Right hindlimb (tissue), 1 donor: ENCODE measurements at regions not wholly inside any gene's neighbourhood (a gene's known extent, or its start where the extent isn't known, plus 50 kb on each side); places are given as distances from the start of the nearest gene placed in this dataset.
"Not testable (repeated sequence)": the region's sequence is repeated elsewhere in the genome, so short reads cannot be mapped to it uniquely, and the experiment has no call there.

ENCODE experiments used
- DNase-seq: peaks from one replicate; pipeline ENCODE4 v3.0.0-alpha.2; 2018

DNA sequence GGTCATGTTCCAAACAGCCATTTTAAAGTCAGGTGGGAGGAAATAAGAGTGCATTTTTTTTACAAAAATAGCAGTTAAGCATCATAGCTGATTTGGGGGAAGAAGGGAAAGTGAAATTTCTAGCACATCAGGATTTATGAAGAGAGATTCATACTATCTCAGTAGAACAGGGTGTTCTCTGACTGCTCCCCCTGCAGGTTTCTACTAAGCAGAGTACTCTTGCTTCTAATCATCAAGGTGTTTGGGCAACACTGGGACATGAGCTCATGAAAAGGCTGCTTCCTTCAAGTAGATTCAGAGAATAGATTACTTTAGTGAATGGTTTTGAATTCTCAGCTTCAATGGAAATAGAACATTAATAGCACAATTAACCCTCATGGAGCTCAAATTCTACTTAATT, 591.4 kb upstream of the PCDH10 start:
- no peak for DNase-seq

DNA sequence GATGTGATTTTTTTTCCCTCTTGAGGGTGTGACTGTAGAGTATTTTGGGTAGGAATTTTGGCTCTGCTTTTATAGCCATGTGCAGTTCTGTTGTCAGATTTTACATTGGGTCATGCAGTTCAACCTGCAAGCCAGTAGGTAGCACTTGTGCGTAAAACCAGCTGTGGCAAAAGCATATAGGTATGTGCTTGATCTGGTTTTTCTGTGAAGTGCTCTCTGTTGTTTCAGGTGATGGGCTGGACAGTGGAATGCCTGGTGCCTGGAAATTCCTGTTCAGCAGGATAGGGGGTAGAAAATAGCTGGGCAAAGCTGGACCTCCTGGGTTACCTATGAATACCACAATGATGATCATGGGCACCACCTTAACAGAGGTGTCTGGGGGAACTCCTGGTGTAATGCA, 584.2 kb upstream of the PCDH10 start:
- DNase-seq: no peak

DNA sequence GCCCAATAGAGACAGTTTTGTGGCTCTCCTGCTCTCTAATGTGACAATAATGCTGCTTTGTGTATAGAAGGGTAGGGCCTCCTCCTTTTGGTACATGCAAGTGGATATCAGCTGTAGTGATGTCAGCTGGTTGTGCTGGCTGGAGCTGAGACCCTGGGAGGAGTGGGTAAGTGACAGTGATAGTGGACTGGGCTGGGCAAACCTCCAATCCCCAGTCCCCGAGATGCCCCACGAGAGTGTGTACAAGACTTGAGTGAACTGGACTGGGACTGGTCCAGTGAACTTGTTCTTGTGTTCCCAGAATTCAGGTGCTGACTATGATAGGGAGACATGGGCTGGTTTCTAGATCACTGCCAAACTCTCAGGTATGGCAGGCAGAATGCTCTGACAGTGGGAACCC, 583.6 kb upstream of the PCDH10 start:
- DNase-seq: no peak

DNA sequence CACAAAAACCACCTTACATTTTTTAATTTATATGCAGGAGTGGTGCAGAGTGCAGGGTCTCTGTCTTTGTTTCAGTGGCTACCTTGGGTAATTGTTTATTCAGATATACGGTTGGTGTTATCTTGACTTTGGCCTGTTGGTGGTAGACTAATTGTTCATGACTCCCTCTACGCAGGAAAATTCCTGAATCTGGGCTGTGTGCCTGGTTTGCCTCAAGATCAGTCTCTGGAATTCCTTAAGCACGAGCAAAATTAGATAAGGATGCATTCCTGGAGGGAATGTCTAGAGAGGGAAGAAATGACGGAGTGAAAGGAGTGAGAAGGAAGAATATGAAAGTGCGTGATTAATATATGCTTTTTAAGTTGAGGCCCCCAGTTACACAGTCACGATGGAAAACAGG, 576.9 kb upstream of the PCDH10 start:
- no peak for DNase-seq

DNA sequence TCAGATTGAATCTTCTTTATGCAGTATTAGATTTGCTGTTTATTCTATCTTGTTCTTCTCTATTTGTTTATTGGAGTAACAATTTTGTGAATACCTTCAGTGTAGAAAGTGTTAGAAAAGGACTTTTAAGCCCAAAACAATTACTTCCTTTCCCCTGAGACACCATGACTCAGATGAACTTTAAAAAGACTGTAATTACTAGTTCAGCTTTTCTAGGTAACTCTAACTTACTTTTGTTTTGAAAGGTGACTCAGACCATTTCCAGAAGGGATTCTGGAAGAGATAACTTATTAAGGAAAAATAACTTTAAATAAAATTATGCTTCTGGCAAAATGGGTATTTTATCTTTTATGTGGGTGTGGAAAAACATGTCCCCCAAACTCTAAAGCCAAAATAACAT, 561.5 kb upstream of the PCDH10 start:
- DNase-seq: no peak

DNA sequence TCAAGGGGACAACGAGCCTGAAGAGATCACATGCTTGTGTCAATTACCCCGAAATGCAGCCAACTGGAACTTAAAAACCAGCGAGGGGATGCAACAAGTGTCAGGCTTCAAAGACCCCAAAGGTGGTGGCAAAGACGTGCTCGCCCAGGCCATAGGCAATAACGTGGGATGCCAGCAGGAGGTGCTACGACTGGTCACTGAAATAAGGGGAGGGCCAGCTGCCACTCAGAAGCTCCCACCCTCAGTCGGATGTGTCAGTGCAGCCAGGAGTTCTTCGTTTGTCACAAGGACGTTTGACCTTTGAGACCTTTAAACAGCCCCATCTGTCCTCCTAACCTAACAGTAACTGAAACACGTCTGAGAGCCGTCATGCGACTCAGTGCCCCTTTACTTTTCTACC, 556.8 kb upstream of the PCDH10 start:
- DNase-seq: no peak

DNA sequence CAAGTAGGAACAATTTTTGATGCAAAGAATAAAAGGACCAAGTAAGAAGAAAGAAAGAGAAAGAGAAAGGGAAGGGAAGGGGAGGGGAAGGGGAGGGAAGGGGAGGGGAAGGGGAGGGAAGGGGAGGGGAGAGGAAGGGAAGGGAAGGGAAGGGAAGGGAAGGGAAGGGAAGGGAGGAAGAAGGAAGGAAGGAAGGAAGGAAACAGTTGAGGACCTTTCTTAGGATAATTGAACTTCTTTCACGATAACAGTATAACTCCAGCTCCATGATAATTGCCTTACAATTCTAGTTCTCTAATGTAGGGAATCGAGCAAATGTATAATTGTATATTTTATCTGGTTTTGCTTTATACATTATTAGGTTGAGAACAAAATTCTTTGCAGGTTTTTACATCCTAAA, 556.2 kb upstream of the PCDH10 start:
- DNase-seq: no peak

DNA sequence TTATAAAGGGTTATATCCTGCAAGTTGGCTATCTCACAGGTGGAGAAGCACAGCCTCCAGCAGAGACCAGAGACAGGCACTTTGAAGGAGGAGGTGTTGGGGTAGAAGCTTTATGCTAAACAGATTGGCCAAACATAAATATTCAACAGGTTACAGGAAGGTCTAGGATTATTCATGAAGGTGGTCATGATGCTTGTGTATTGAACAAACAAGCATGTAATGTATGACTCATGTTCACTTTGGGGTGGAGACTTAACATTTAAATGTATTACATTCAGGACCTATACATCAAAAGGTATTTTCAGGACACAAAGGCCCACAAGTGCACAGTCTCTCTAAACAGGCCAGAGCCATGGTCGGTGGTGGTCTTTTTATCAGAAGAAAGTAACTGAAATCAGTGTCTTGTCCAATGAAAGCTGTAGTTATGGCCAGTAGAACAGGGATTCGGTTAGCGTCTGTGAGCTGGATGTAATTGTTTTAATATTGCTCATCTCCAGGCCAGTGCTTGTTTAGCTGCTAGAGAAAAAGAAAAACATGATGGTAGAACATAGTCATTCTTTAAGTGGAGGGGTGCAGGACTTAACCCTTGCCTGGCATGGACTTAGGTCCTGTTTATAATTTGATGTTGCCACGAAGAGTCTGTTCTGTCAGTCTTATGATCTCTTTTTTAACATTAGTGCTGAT, 555.2 kb upstream of the PCDH10 start:
- DNase-seq: no peak

DNA sequence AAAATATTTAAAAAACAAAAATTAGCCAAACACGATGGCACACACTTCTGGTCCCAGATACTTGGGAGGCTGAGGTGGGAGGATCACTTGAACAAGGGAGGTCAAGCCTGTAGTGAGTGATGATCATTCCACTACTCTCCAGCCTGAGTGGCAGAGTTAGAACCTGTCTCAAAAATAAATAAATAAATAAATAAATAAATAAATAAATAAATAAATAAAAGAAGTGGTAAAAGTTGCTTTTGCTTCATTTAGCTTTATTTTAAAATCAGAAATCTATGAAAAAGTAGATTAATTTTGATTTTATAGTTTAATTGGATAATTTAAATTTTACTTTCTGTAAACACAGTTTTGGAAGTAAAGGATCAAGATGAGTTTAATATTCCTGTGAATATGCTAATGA, 552.9 kb upstream of the PCDH10 start:
- DNase-seq: no peak

DNA sequence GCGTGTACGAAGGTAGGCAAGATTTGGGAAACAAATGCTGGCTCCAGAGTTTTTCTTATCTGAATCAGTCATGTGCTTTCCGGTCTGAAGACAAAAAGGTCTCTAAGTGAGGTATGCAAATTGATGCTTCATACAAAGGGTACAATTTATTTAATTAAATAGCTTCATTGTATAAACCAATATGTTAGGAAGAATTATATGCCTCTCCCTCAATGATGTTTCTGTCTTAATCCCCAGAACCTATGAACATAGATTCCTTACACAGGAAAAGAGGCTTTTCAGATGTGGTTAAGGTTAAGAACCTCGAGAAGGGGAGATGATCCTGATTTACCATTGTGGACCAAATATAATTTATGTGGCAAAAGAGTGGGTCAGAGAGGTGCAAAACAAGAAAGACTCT, 543.5 kb upstream of the PCDH10 start:
- no peak for DNase-seq

DNA sequence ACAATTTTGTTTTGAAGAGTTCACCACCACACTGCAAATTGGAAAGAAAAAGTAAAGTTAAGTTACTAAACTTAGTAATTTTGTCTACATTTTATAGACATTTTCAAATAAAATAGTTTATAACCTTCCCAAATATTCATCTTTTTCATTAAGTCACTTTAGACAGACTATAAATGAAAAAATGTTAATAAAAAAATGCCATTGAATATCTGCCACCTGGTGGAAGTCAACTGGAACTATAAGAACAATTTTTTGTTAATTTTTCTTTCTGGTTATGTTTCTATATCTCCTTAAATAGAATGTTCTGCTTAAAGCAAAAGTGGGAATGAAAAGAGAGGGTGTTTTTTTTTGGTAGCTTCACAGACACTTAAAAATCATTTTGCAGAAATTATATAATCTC, 534.4 kb upstream of the PCDH10 start:
- no peak for DNase-seq

DNA sequence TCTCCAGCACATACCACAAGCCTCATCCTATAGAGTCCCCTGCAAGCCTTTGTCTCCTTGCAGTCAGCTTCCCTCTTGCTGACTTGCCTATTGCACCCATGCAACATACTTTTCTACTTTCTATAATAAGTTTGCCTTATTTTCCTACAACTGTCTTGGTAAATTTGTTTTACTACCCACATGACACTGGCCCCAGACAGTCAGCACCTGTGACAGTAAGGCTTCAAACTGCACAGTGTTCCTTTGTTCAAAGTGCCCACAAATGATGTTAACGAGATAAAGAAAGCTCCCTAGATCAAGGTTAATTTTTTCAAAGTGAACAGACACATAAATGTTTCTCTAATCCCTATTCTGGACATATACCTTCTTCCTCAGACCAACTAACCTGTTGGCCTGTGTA, 529.1 kb upstream of the PCDH10 start:
- no peak for DNase-seq

DNA sequence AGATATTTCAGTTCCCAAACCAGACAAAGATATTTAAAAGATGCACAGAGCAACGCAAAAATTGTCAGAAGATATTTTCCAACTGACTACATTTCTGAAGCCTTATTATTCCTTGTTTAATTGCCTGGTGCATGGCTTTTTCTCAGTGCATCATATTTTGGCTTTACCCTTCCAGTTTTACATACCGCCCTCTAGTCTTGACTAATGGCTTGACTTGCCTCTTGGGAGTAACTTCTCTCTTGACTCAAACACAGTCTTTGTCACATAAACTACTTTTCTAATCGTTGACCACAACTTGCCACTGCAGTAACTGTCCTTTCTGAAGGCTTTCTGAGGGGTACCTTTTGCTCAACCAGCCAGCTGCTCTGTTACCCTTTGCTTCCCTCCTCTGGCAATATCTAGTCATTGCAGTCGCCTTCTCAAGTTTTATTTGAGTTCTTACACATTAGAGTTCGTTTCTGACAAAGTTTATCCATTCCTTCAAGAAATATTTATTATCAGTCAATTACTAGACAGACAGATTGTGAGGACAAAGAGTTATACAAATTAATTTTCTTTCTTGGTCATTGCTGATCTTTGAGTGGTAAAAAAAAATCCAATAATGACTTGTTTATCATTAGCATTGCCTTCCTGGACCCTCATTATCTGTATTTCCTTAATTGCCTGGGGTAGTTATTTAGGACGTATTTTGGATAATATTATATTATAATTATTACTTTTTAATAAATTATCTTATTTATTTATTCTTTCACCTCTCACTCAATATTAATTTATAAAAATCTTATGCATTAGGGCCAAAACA, 506.9 kb upstream of the PCDH10 start:
- peak; percentile 18 for DNase-seq

DNA sequence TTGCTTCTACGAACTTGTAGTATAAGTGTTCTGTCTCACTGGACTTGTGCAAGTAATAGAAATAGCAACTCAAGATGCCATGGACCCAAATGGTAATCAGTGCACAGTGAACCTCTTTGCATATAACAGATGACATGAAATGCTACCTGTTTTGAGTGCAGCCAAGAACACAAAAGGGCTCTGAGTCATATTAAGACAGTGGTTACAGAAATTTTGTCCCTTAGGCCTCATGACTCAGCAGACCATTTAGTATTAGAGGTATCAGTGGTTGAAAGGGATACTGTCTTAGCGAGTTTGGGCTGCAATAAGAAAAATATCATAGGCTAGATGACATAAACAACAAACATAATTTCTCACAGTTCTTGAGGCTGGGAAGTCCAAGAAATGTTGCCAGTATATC, 502.9 kb upstream of the PCDH10 start:
- DNase-seq: no peak

DNA sequence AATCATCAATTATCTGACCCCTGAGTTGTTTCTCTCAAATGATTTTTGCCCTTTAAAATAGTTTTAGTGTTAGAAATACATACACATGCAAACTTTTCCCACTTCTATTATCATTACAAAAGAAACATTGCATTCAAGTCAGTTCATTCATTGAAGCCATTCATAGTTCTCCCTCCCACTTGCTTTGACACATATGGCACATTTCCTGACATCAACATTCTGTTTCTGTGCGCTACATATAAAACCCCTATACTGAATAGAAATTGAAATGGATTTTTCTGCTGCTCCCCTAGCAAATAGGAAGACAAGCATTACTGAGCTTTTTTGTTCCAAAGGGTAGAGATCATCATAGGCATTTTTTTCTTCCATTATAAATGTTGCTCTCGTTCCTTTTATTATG, 497.9 kb upstream of the PCDH10 start:
- DNase-seq: no peak

DNA sequence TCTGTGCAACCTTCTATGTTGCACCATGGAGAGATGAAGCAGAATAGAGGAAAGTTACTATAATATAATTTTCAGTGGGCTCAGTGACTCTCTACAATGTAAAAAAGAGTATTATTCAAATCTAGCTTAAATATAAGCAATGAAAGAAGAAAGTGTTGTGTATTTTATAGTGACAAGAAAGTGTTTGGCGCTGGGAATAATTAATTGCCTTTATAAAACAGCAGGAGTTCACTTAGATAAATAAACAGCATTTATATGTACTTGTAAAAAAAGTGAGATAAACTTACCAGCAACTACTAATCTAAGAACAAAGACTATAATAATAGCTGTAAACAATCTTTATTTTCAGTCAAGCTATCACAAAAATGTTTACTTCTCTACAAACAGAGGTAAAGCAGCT, 488.9 kb upstream of the PCDH10 start:
- DNase-seq: no peak

DNA sequence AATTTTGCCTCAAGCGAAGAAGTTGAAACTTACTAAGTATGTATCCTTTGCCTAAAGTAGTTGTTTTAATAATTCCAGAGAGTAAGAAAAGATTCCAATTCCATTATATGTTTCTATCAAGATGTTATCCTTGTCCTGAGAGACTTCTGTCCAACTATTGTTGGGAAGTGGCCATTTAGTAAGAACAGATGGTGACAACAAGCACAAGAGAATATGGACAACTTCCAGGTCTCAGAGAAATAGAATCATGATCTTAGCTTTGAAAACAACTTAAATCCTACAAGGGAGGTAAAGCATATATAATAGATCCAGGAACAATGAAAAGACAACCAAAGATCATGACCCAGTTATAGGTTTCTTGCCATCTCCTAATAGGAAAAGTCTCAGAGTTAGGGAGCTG, 486.6 kb upstream of the PCDH10 start:
- no peak for DNase-seq

DNA sequence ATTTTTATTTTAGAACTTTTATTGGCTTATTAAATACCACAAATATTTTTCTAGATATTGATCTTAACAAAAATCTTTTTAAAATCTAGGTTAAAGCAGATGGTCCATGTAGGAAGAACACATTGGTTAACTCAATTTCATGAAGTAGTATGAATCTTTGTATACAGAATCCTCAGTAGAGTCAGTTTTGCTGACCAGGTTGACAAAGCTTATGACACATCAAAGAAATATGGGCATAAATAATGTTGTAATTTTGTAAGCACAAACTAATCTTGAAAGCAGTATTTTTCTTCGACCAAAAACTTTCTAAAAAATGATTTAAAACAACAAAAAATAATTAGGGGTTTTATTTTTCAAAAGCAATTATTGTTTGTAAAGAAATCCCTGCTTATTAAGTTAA, 479.3 kb upstream of the PCDH10 start:
- DNase-seq: no peak

DNA sequence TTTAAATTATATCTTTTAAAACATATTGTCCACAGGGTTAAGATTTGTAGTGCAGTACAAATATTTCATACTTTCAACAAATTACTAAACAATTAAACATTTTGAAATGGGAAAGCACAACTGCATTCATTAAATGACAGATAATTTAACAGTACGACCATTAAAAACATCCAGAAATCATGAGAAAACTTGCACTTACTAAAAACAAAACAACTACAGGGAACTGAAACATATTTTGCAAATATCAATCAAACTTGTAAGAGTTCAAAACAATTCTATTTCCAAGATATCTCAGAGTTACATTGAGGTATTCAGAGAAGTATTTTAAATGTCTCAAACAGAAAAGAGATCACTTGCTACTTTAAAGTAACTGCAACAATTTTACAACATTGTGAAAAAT, 478.5 kb upstream of the PCDH10 start:
- DNase-seq: no peak

DNA sequence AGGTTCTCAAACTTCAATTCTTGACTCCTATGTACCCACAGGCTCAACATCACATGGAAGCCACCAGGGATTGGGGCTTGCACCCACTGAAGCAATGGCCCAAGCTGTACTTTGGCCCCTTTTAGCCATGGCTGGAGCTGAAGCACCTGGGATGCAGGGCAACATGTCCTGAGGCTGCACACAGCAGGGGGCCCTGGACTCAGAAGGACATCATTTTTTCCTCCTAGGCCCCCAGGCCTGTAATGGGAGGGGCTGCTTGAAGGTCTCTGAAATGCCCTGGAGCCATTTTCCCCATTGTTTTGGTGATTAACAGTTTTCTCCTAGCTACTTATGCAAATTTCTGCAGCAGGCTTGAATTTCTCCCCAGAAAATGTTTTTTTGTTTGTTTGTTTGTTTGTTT, 465.1 kb upstream of the PCDH10 start:
- DNase-seq: no peak

DNA sequence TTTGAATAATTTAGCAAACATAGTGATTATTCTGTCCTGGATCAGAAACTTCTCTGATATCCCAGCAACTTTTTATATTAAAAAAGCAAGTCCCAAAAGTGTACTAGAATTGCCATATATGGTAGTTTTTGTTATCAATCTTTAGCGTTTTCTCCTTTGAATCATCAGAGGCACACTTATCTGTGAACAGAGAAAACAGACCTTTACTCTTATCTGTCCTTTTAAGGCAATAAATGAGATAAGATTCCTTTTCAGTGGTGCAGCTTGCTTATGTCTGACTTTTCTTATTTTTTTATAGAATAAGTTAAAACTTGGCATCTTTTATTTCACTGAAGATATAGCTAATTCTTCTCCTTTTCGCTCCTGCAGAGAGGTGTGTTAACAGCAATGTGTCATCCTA, 458.1 kb upstream of the PCDH10 start:
- no peak for DNase-seq

DNA sequence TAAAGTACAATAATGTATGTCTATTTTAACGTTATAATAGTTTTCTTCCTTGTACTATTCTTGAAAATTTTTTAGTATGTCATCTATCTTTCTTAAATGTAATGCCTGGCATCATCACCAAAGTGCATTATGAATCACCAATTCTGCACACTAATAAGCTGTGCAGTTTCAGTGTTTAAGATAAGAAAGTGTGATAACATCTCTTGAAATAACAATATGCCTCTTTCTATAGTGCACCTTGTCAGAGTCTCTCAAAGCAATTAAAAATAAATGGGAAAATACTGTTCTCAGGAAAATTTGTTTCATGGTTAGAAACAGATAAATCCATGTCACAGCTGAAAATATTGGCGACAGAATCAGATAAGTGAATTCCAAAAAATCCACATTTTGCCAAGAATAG, 457.4 kb upstream of the PCDH10 start:
- DNase-seq: no peak

DNA sequence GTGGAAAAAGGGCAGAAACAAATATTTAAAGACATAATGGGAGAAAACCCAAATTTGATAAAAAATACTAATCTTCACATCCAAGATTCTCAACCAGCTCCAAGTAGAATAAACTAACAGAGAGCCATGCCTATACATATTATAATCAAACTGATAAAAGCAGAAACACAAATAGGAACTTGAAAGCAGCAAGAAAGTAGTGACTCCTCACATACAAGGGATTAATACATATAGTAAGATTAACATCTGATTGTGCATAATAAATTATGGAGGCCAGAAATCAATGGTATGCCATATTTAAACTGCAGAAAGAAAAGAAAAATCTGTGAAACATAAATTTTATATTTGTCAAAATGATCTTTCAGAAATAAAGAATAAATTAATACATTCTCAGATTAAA, 454.3 kb upstream of the PCDH10 start:
- DNase-seq: no peak

DNA sequence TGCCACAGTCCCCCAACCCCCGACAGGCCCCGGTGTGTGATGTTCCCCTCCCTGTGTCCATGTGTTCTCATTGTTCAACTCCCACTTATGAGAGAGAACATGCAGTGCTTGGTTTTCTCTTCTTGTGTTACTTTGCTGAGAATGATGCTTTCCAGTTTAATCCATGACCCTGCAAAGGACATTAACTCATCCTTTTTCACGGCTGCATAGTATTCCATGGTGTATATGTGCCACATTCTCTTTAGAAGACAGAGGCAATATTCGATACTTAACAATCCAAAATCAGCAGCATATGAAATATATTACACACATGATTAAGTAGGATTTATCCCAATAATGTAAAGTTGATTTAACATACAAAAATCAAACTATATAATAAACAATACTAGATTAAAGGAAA, 451.6 kb upstream of the PCDH10 start:
- not testable (repeated sequence) for DNase-seq

DNA sequence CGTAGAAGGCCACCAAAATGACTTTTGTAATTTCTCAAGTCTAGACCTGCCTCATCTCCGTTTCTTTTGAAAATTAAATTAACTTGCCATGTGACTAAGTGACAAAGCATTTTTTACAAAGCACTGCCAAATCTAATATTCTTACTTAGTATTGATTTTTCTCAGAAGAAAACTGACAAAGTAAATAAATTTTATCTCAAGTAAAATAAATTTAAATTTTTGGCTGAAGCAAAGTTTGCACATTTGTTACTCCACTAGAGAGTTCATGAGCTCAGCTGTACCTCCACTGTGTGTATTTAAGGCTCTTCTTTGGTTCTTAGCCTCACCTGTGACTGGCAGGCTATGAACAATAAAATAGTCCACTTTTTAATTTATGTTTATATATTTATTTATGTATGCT, 441.1 kb upstream of the PCDH10 start:
- no peak for DNase-seq
